ENCODE measurements at regions not wholly inside any gene's neighbourhood (a gene's known extent, or its start where the extent isn't known, plus 50 kb on each side); places are given as distances from the start of the nearest gene placed in this dataset.

- no peak overlapping the region for H4K5ac ChIP-seq (ENCODE audit: insufficient read length, low read depth, low read length)
- H2BK12ac ChIP-seq (ENCODE audit: low read depth, low read length) = no peak overlapping the region
- no peak overlapping the region for H3K18ac ChIP-seq (ENCODE audit: extremely low read depth, low read length)
- no peaks in the 10 kb centered on the region for H3K23me2 ChIP-seq (ENCODE audit: low read depth, low read length)
- no peaks in the 10 kb centered on the region for H3K27me3 ChIP-seq (replicated peaks in 1 of 4; ENCODE audit: control insufficient read depth in 3 of 4, extremely low read depth in 1 of 4, insufficient read depth in 3 of 4, low read length in 3 of 4)
- WGBS, 2 experiments (ENCODE audit: extremely low coverage in 1 of 2, insufficient coverage in 1 of 2, insufficient read length in 1 of 2, insufficient replicate concordance in 2 of 2, low coverage in 1 of 2, low lambda C conversion rate in 2 of 2, missing lambda C conversion rate in 1 of 2) = 99% methylated on average over 7 of the region's 7 CpGs; no CpG with 5 or more reads in 1 of the 2 experiments
- H3K9me3 ChIP-seq (ENCODE audit: insufficient read depth in 2 of 2, low read depth in 1 of 2, low read length in 1 of 2) = no peaks in the 10 kb centered on the region
- H2BK5ac ChIP-seq (ENCODE audit: low read depth, low read length) = no peak overlapping the region
- H3K79me2 ChIP-seq (ENCODE audit: control insufficient read depth in 1 of 2, insufficient read depth in 2 of 2, low read length in 2 of 2) = no peaks in the 10 kb centered on the region
- H3K9ac ChIP-seq (replicated peaks in 1 of 4; ENCODE audit: extremely low read depth in 1 of 4, low read depth in 3 of 4, low read length in 3 of 4) = no peak overlapping the region
- H3K4me3 ChIP-seq (ENCODE audit: extremely low read depth in 1 of 4, insufficient read depth in 2 of 4, low read depth in 3 of 4, low read length in 4 of 4) = no peak overlapping the region
- H3K4me2 ChIP-seq (ENCODE audit: insufficient read depth in 1 of 2, low read depth in 2 of 2, low read length in 2 of 2) = no peak overlapping the region
- H2AK5ac ChIP-seq (ENCODE audit: low read depth, low read length) = no peak overlapping the region
- no peak overlapping the region for H2BK120ac ChIP-seq (replicated peaks; ENCODE audit: low read depth, low read length)
- H3K79me1 ChIP-seq (ENCODE audit: low read depth, low read length) = no peaks in the 10 kb centered on the region
- H3K4me1 ChIP-seq (replicated peaks in 1 of 4; ENCODE audit: control insufficient read depth in 3 of 4, insufficient read depth in 4 of 4, low read length in 3 of 4) = no peaks in the 10 kb centered on the region
- no peak overlapping the region for H3K14ac ChIP-seq (ENCODE audit: insufficient read length)
- H3K27ac ChIP-seq (ENCODE audit: low read depth, low read length) = no peak overlapping the region
- H3K56ac ChIP-seq (replicated peaks; ENCODE audit: insufficient read length, low read depth, low read length) = no peak overlapping the region
- H2AFZ ChIP-seq (ENCODE audit: low read length) = 0 out of 2 replicates have a peak overlapping the region, but pooled peaks have one; percentile 45
- no peak for DNase-seq (ENCODE audit: low read depth in 1 of 2, low spot score in 2 of 2)
- H3K23ac ChIP-seq (ENCODE audit: insufficient read length) = no peak overlapping the region
- POLR2A ChIA-PET (ENCODE audit: partially characterized antibody) = no interaction called here
- no peaks in the 10 kb centered on the region for H4K20me1 ChIP-seq (replicated peaks in 1 of 2; ENCODE audit: control insufficient read depth in 1 of 2, insufficient read depth in 2 of 2, low read length in 2 of 2)
- no peak overlapping the region for H2BK15ac ChIP-seq (ENCODE audit: low read length)
- FAIRE-seq = no peak
- H2BK20ac ChIP-seq (ENCODE audit: low read length) = no peak overlapping the region
- no peak overlapping the region for H4K8ac ChIP-seq (ENCODE audit: extremely low read depth, insufficient read depth, low read length)
- no peaks in the 10 kb centered on the region for H3K36me3 ChIP-seq (ENCODE audit: control insufficient read depth in 2 of 4, insufficient read depth in 4 of 4, low read length in 3 of 4)
- CTCF ChIA-PET (ENCODE audit: partially characterized antibody) = no interaction called here
- H4K91ac ChIP-seq (replicated peaks; ENCODE audit: insufficient read length, low read length) = no peak overlapping the region
- no peak overlapping the region for H3K4ac ChIP-seq (replicated peaks; ENCODE audit: insufficient read length, low read depth, low read length)
- TF ChIP-seq BACH1 (IDR thresholded peaks at IDR 0.05; ENCODE audit: low read length) (no peak), JUND (IDR thresholded peaks at IDR 0.05; ENCODE audit: low read length) (no peak), POU5F1 (IDR thresholded peaks at IDR 0.05; ENCODE audit: low read depth, low read length) (no peak), ZNF274 (IDR thresholded peaks at IDR 0.05; ENCODE audit: borderline replicate concordance, extremely low read depth, low read length) (no peak), SIX5 (IDR thresholded peaks at IDR 0.05; ENCODE audit: low read depth, low read length) (no peak), POLR2AphosphoS5 (IDR thresholded peaks at IDR 0.05; ENCODE audit: low read depth, low read length) (no peak), CBX5 (IDR thresholded peaks at IDR 0.05; ENCODE audit: low read depth, low read length) (no peak), CTCF (IDR thresholded peaks at IDR 0.05; ENCODE audit: control extremely low read depth in 1 of 3, insufficient read depth in 1 of 3, low read depth in 1 of 3, low read length in 3 of 3) (no peak)
Measured at GRCh38 chr18:29184654-29185053, 1007.7 kb upstream of the CDH2 start.
